ENCODE measurements at regions not wholly inside any gene's neighbourhood (a gene's known extent, or its start where the extent isn't known, plus 50 kb on each side); places are given as distances from the start of the nearest gene placed in this dataset.

DNA sequence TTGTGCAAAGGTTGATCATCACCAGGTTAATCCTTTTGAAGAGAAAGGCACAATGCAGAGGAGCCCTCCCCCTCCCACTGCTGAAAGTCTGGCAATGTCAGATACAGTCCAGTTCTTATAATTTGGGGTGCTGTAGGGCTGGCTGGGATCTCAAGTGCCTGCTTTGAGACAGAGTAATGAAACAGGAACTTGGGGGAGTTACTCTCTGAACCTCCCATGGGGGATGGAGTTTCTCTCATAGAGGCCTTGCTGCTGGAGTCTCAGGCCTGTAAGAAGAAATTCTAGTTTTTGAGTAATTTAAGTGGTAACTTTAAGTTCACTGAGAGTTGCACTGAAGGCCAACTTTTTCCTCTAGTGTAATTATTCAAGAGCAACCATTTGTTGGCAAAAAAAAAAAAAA is 410.5 kb downstream of the KCNRG start:
- Histone ChIP-seq H3K14ac (replicated peaks; ENCODE audit: low read depth, low read length) (no peak overlapping the region), H4K5ac (ENCODE audit: low read depth, low read length) (no peak overlapping the region), H3K18ac (ENCODE audit: low read depth, low read length) (no peak overlapping the region), H3K56ac (ENCODE audit: extremely low read depth, insufficient read depth, low read length) (no peak overlapping the region), H3K4me2 (ENCODE audit: low read depth, low read length) (no peak overlapping the region), H2BK20ac (ENCODE audit: low read depth, low read length) (peak overlapping the region; percentile 30; the same call in 1 of the 2 replicates), H3K9me1 (ENCODE audit: insufficient read depth, low read length) (no peaks in the 10 kb centered on the region; the same call in 1 of the 2 replicates), H4K91ac (ENCODE audit: insufficient read depth, low read depth, low read length) (no peak overlapping the region; the same call in 1 of the 2 replicates), H3K9me3 (ENCODE audit: control insufficient read depth, insufficient read depth, low read length) (no peaks in the 10 kb centered on the region), H3K4me3 (ENCODE audit: insufficient read depth, low read depth, low read length) (no peak overlapping the region), H3K4ac (ENCODE audit: low read depth, low read length) (no peak overlapping the region; the same call in 1 of the 2 replicates), H2BK15ac (ENCODE audit: low read depth, low read length) (no peak overlapping the region), H2AK9ac (replicated peaks; ENCODE audit: low read depth, low read length, poor library complexity) (no peak overlapping the region), H2BK120ac (ENCODE audit: low read depth, low read length) (no peak overlapping the region; the same call in 1 of the 2 replicates), H3K27me3 (ENCODE audit: control insufficient read depth, insufficient read depth, low read length) (no peaks in the 10 kb centered on the region; the same call in 1 of the 2 replicates), H3K4me1 (ENCODE audit: control insufficient read depth, insufficient read depth, low read length) (peaks cover 5% of the 10 kb centered on the region; the same call in 1 of the 2 replicates), H3K9ac (ENCODE audit: low read depth, low read length) (no peak overlapping the region), H4K20me1 (ENCODE audit: insufficient read depth, low read length) (no peaks in the 10 kb centered on the region), H3K23ac (ENCODE audit: low read depth, low read length) (no peak overlapping the region), H3K79me1 (ENCODE audit: low read depth in 1 of 2, low read length in 2 of 2) (no peaks in the 10 kb centered on the region), H3K36me3 (ENCODE audit: control insufficient read depth, insufficient read depth, low read length) (no peaks in the 10 kb centered on the region), H2BK5ac (ENCODE audit: low read depth, low read length, poor library complexity, severe bottlenecking) (no peak overlapping the region), H2AK5ac (ENCODE audit: low read depth, low read length) (no peak overlapping the region), H2AFZ (replicated peaks; ENCODE audit: low read length, poor library complexity) (no peak overlapping the region), H4K8ac (ENCODE audit: low read depth in 2 of 2, low read length in 2 of 2) (no peak overlapping the region), H3K27ac (ENCODE audit: insufficient read depth, low read length) (no peak overlapping the region)
- ChIA-PET CTCF (no interaction called here), POLR2A (ENCODE audit: unreplicated experiment) (no interaction called here)
- BruUV-seq (replicated peaks): no TSS peak
- ATAC-seq (ENCODE audit: low read depth) (no peak), DNase-seq (no peak)
- TF ChIP-seq SMC3 (IDR thresholded peaks at IDR 0.05; ENCODE audit: low read depth, low read length) (no peak), CEBPB (IDR thresholded peaks at IDR 0.05; ENCODE audit: low read depth, low read length) (no peak), CHD1 (IDR thresholded peaks at IDR 0.05; ENCODE audit: low read depth, low read length) (no peak), POLR2A (IDR thresholded peaks at IDR 0.05; ENCODE audit: low read depth, low read length) (no peak), BHLHE40 (IDR thresholded peaks at IDR 0.05; ENCODE audit: low read depth, low read length) (no peak), NFE2L2 (IDR thresholded peaks at IDR 0.05; ENCODE audit: low read depth, low read length) (no peak), MXI1 (IDR thresholded peaks at IDR 0.05; ENCODE audit: borderline replicate concordance, low read depth, low read length) (no peak), RCOR1 (IDR thresholded peaks at IDR 0.05; ENCODE audit: insufficient replicate concordance, low read length) (no peak)
- intact Hi-C loops (cut with micrococcal nuclease): no loop called here
- dilution Hi-C loops (cut with HindIII; ENCODE audit: low sequenced_read_pairs, unreplicated experiment): no loop called here
- in situ Hi-C loops (cut with MboI; ENCODE audit: low sequenced_read_pairs): no loop called here
